DND-41 (cell line): ENCODE measurements at regions not wholly inside any gene's neighbourhood (a gene's known extent, or its start where the extent isn't known, plus 50 kb on each side); places are given as distances from the start of the nearest gene placed in this dataset.

Experiments
- ATAC-seq: fragments of 200-7000 bp; cut with Tn5 transposase; 3 replicates; pipeline ENCODE4 v1.9.1; 2021; ENCODE audit warnings: low read depth; ENCODE audit not compliant: insufficient read depth
- DNase-seq: peaks from one replicate; pipeline ENCODE4 v3.0.0-alpha.2; 2020
- H2AFZ ChIP-seq: 2 replicates; pipeline ENCODE4 v1.6.0; 2012; ENCODE audit warnings: low read depth, low read length
- H3K27ac ChIP-seq: 2 replicates; pipeline ENCODE4 v1.5.1; 2012; ENCODE audit warnings: low read length, inconsistent platforms
- H3K27me3 ChIP-seq: fragments of 200-600 bp; sonication (generic); 2 replicates; pipeline ENCODE4 v1.6.0; 2012; ENCODE audit warnings: low read length, mild to moderate bottlenecking, inconsistent platforms; ENCODE audit not compliant: insufficient read depth, poor library complexity
- H3K36me3 ChIP-seq: 2 replicates; pipeline ENCODE4 v1.5.1; 2012; ENCODE audit warnings: low read length, inconsistent platforms; ENCODE audit not compliant: insufficient read depth
- H3K4me1 ChIP-seq: 2 replicates; pipeline ENCODE4 v1.5.1; 2012; ENCODE audit warnings: mild to moderate bottlenecking, low read length; ENCODE audit not compliant: insufficient read depth
- H3K4me2 ChIP-seq: 2 replicates; pipeline ENCODE4 v1.6.0; 2012; ENCODE audit warnings: mild to moderate bottlenecking, moderate library complexity, low read length, inconsistent platforms; ENCODE audit not compliant: insufficient read depth
- H3K4me3 ChIP-seq, 2 experiments: fragments of 200-600 bp in 1 of 2; shearing (Covaris generic) in 1 of 2; 2 replicates each; pipeline ENCODE4 v1.5.1; 2012 to 2016; ENCODE audit warnings: inconsistent platforms in 2 of 2, low read length in 2 of 2, mild to moderate bottlenecking in 2 of 2, low read depth in 1 of 2, moderate library complexity in 1 of 2
- H3K79me2 ChIP-seq: 2 replicates; pipeline ENCODE4 v1.6.0; 2012; ENCODE audit warnings: low read length, inconsistent platforms; ENCODE audit not compliant: insufficient read depth
- H3K9ac ChIP-seq: 2 replicates; pipeline ENCODE4 v1.6.0; 2012; ENCODE audit warnings: low read depth, mild to moderate bottlenecking, inconsistent platforms, low read length, moderate library complexity
- H3K9me3 ChIP-seq: 2 replicates; pipeline ENCODE4 v1.5.1; 2012; ENCODE audit warnings: low read length, moderate library complexity, mild to moderate bottlenecking, inconsistent platforms; ENCODE audit not compliant: insufficient read depth, severe bottlenecking
- H4K20me1 ChIP-seq: 2 replicates; pipeline ENCODE4 v1.6.0; 2012; ENCODE audit warnings: low read length; ENCODE audit not compliant: insufficient read depth
- CTCF ChIP-seq: IDR thresholded peaks from 2 replicates; pipeline ENCODE4 v1.5.1; 2012; ENCODE audit warnings: borderline replicate concordance, low read length, moderate library complexity, mild to moderate bottlenecking; ENCODE audit not compliant: poor library complexity, severe bottlenecking; ENCODE audit errors: extremely low read depth
- EZH2 ChIP-seq: IDR thresholded peaks from 3 replicates; pipeline ENCODE4 v1.6.1; 2012; ENCODE audit warnings: borderline replicate concordance, low read depth, mild to moderate bottlenecking, moderate library complexity, low read length, inconsistent platforms; ENCODE audit not compliant: severe bottlenecking

- H3K4me2 ChIP-seq, result no peak overlapping the region
- ATAC-seq, result no peak
- no peak overlapping the region for H3K27ac ChIP-seq
- no peaks in the 10 kb centered on the region for H3K4me1 ChIP-seq
- no peaks in the 10 kb centered on the region for H3K36me3 ChIP-seq
- H3K4me3 ChIP-seq, result no peak overlapping the region
- no peak for DNase-seq
- H2AFZ ChIP-seq, result no peak overlapping the region
- TF ChIP-seq EZH2, result no peak
- no peak for TF ChIP-seq CTCF
- H3K27me3 ChIP-seq, result no peaks in the 10 kb centered on the region
- H3K9me3 ChIP-seq, result no peaks in the 10 kb centered on the region
- no peaks in the 10 kb centered on the region for H3K79me2 ChIP-seq
- no peak overlapping the region for H3K9ac ChIP-seq
- no peaks in the 10 kb centered on the region for H4K20me1 ChIP-seq
Measured at GRCh38 chr11:97224396-97224795, 834.6 kb downstream of the JRKL start.

GRCh38 chr11:97225794-97226193 lies 836.0 kb downstream of the JRKL start:
- H3K4me2 ChIP-seq, result no peak overlapping the region
- no peak overlapping the region for H3K9ac ChIP-seq
- TF ChIP-seq CTCF (no peak), EZH2 (no peak)
- no peaks in the 10 kb centered on the region for H3K27me3 ChIP-seq
- no peaks in the 10 kb centered on the region for H3K9me3 ChIP-seq
- no peaks in the 10 kb centered on the region for H4K20me1 ChIP-seq
- DNase-seq, result no peak
- no peaks in the 10 kb centered on the region for H3K36me3 ChIP-seq
- no peak overlapping the region for H3K27ac ChIP-seq
- no peak overlapping the region for H2AFZ ChIP-seq
- H3K79me2 ChIP-seq, result no peaks in the 10 kb centered on the region
- H3K4me1 ChIP-seq, result no peaks in the 10 kb centered on the region
- H3K4me3 ChIP-seq, result no peak overlapping the region
- ATAC-seq, result no peak

GRCh38 chr11:97229936-97230335 lies 840.1 kb downstream of the JRKL start:
- H2AFZ ChIP-seq, result no peak overlapping the region
- no peak for TF ChIP-seq EZH2
- TF ChIP-seq CTCF, result no peak
- H3K4me1 ChIP-seq, result no peaks in the 10 kb centered on the region
- ATAC-seq, result no peak
- DNase-seq, result no peak
- no peaks in the 10 kb centered on the region for H3K79me2 ChIP-seq
- no peaks in the 10 kb centered on the region for H4K20me1 ChIP-seq
- H3K4me3 ChIP-seq, result no peak overlapping the region
- H3K4me2 ChIP-seq, result no peak overlapping the region
- no peak overlapping the region for H3K9ac ChIP-seq
- H3K9me3 ChIP-seq, result no peaks in the 10 kb centered on the region
- H3K36me3 ChIP-seq, result no peaks in the 10 kb centered on the region
- no peak overlapping the region for H3K27ac ChIP-seq
- no peaks in the 10 kb centered on the region for H3K27me3 ChIP-seq

- Histone ChIP-seq H3K9me3 (no peaks in the 10 kb centered on the region), H3K4me1 (no peaks in the 10 kb centered on the region), H2AFZ (no peak overlapping the region), H3K9ac (no peak overlapping the region), H3K4me3 (no peak overlapping the region), H3K27me3 (no peaks in the 10 kb centered on the region), H3K4me2 (no peak overlapping the region), H3K36me3 (no peaks in the 10 kb centered on the region), H3K27ac (no peak overlapping the region), H3K79me2 (no peaks in the 10 kb centered on the region), H4K20me1 (no peaks in the 10 kb centered on the region)
- DNase-seq, result no peak
- TF ChIP-seq EZH2, result no peak
- no peak for TF ChIP-seq CTCF
- no peak for ATAC-seq
Measured at GRCh38 chr11:97231231-97231630, 841.4 kb downstream of the JRKL start.
